ENCODE measurements at regions not wholly inside any gene's neighbourhood (a gene's known extent, or its start where the extent isn't known, plus 50 kb on each side); places are given as distances from the start of the nearest gene placed in this dataset.

GRCh38 chr4:137452799-137453198 is 79.5 kb downstream of the PCDH18 start:
- Histone ChIP-seq H3K27me3 (no peaks in the 10 kb centered on the region), H3K27ac (no peak overlapping the region), H3K36me3 (no peaks in the 10 kb centered on the region), H3K4me1 (no peaks in the 10 kb centered on the region), H3K9me3 (no peaks in the 10 kb centered on the region), H3K4me3 (no peak overlapping the region)
- intact Hi-C loops (cut with DNase I), result no loop called here
- WGBS, 2 donors, result 50 to 62% methylated on average over 1 of the region's 1 CpG
- TF ChIP-seq, protein P1, sequence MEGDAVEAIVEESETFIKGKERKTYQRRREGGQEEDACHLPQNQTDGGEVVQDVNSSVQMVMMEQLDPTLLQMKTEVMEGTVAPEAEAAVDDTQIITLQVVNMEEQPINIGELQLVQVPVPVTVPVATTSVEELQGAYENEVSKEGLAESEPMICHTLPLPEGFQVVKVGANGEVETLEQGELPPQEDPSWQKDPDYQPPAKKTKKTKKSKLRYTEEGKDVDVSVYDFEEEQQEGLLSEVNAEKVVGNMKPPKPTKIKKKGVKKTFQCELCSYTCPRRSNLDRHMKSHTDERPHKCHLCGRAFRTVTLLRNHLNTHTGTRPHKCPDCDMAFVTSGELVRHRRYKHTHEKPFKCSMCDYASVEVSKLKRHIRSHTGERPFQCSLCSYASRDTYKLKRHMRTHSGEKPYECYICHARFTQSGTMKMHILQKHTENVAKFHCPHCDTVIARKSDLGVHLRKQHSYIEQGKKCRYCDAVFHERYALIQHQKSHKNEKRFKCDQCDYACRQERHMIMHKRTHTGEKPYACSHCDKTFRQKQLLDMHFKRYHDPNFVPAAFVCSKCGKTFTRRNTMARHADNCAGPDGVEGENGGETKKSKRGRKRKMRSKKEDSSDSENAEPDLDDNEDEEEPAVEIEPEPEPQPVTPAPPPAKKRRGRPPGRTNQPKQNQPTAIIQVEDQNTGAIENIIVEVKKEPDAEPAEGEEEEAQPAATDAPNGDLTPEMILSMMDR (IDR thresholded peaks at IDR 0.05), result no peak
- ATAC-seq (no peak), DNase-seq (no peak), FAIRE-seq (no peak)

DNA sequence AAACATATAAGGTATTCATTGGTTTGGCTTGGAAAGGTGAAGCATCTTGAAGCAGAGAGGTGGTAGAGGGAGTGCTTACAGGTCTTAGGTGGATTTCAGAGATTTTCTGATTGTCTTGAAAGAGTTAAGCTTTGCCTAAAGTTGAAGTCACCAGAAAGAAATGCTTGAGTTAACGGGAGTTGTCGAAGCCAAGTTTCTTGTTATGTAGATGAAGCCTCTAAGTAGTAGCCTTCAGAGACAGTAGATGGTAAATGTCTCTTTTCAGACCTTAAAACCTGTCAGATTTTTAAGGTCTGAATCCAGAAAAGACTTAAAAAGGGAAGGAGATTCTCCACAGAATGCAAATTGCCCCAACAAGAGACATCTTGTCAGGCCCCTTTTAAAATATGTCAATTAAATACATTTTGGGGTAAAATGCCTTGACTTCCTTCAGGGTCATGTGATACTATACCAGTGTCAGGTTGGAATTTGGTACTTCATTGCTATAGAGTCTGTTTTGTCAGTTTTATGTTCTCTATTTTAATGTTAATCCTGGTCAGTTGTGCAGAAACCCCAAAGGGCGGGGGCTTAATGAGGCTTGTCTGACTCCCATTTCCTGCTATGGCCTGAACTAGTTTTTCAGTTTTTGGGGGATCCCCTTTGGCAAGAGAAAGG is 81.0 kb downstream of the PCDH18 start:
- 42 to 55% methylated on average over 3 of the region's 3 CpGs for WGBS, 2 donors
- Histone ChIP-seq H3K27me3 (no peaks in the 10 kb centered on the region), H3K4me1 (no peaks in the 10 kb centered on the region), H3K9me3 (no peaks in the 10 kb centered on the region), H3K27ac (no peak overlapping the region), H3K36me3 (no peaks in the 10 kb centered on the region), H3K4me3 (no peak overlapping the region)
- TF ChIP-seq, protein P1 (IDR thresholded peaks at IDR 0.05), result no peak
- ATAC-seq, result no peak
- intact Hi-C loops (cut with DNase I), result no loop called here
- no peak for FAIRE-seq
- no peak for DNase-seq

DNA sequence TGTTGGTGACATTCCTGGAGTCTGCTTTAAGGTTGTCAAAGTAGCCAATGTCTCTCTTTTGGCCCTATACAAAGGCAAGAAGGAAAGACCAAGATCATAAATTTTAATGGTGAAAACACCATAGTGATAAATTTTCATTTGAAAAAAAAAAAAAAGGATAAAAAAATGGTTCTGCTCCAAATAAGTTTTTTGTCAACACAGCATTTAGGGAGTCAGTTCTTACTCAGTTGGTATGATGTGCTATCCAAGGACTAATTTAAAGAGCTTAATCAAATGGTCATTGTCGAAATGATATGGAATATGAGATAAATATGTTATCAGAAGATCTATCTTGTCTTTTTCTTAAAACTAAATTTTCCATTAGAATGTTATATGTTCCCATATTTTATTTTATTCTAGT is 83.9 kb downstream of the PCDH18 start:
- FAIRE-seq (no peak), DNase-seq (no peak), ATAC-seq (no peak)
- Histone ChIP-seq H3K4me3 (no peak overlapping the region), H3K27ac (no peak overlapping the region), H3K36me3 (no peaks in the 10 kb centered on the region), H3K27me3 (no peaks in the 10 kb centered on the region), H3K4me1 (no peaks in the 10 kb centered on the region), H3K9me3 (no peaks in the 10 kb centered on the region)
- TF ChIP-seq, protein P1 (IDR thresholded peaks at IDR 0.05), result no peak
- intact Hi-C loops (cut with DNase I), result no loop called here
- 53 to 78% methylated on average over 1 of the region's 1 CpG for WGBS, 2 donors

DNA sequence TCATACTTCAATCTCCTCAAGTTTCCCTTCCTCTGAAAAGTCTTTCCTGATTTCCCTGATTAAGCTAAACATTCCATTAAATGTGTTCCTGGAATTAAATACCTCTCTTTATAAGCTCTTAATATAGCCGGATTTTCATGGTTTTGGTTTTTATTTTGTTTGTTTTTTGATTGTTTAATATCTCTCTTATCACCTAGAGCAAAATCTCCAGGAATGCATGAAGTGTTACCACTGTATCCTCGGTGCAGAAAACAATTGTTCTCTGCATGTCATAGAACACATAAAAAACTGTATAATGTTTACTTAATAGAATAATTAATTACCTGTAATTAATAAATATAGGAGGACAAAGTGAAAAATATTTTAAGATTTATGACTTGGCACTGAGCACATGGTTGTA is 86.2 kb downstream of the PCDH18 start:
- intact Hi-C loops (cut with DNase I), result no loop called here
- Histone ChIP-seq H3K27me3 (no peaks in the 10 kb centered on the region), H3K36me3 (no peaks in the 10 kb centered on the region), H3K4me3 (no peak overlapping the region), H3K4me1 (no peaks in the 10 kb centered on the region), H3K9me3 (no peaks in the 10 kb centered on the region), H3K27ac (no peak overlapping the region)
- 23 to 29% methylated on average over 2 of the region's 2 CpGs for WGBS, 2 donors
- TF ChIP-seq, protein P1 (IDR thresholded peaks at IDR 0.05), result no peak
- FAIRE-seq (no peak), DNase-seq (no peak), ATAC-seq (no peak)

- no peaks in the 10 kb centered on the region for H3K36me3 ChIP-seq
- no peak overlapping the region for H3K4me3 ChIP-seq
- WGBS, 2 donors, result 72 to 85% methylated on average over 3 of the region's 3 CpGs
- H3K4me1 ChIP-seq, result no peaks in the 10 kb centered on the region
- intact Hi-C loops (cut with DNase I), result no loop called here
- FAIRE-seq (no peak), ATAC-seq (no peak), DNase-seq (no peak)
- no peaks in the 10 kb centered on the region for H3K27me3 ChIP-seq
- H3K9me3 ChIP-seq, result no peaks in the 10 kb centered on the region
- no peak overlapping the region for H3K27ac ChIP-seq
- TF ChIP-seq, protein P1 (IDR thresholded peaks at IDR 0.05), result no peak
Measured at GRCh38 chr4:137443031-137443800, 89.1 kb downstream of the PCDH18 start.
